ENCODE measurements at regions not wholly inside any gene's neighbourhood (a gene's known extent, or its start where the extent isn't known, plus 50 kb on each side); places are given as distances from the start of the nearest gene placed in this dataset.

- Histone ChIP-seq H4K91ac (replicated peaks; ENCODE audit: insufficient read length, low read length) (no peak overlapping the region), H2AK5ac (ENCODE audit: low read depth, low read length) (no peak overlapping the region), H2BK120ac (replicated peaks; ENCODE audit: low read depth, low read length) (no peak overlapping the region), H3K79me1 (ENCODE audit: low read depth, low read length) (no peaks in the 10 kb centered on the region), H3K56ac (replicated peaks; ENCODE audit: insufficient read length, low read depth, low read length) (no peak overlapping the region), H3K23ac (ENCODE audit: insufficient read length) (no peak overlapping the region), H4K8ac (ENCODE audit: extremely low read depth, insufficient read depth, low read length) (no peak overlapping the region), H3K4me3 (ENCODE audit: extremely low read depth in 1 of 4, insufficient read depth in 2 of 4, low read depth in 3 of 4, low read length in 4 of 4) (no peak overlapping the region), H3K36me3 (ENCODE audit: control insufficient read depth in 2 of 4, insufficient read depth in 4 of 4, low read length in 3 of 4) (no peaks in the 10 kb centered on the region), H3K18ac (ENCODE audit: extremely low read depth, low read length) (no peak overlapping the region), H2BK20ac (ENCODE audit: low read length) (0 out of 2 replicates have a peak overlapping the region, but pooled peaks have one; percentile 61), H4K20me1 (replicated peaks in 1 of 2; ENCODE audit: control insufficient read depth in 1 of 2, insufficient read depth in 2 of 2, low read length in 2 of 2) (no peaks in the 10 kb centered on the region), H2BK5ac (ENCODE audit: low read depth, low read length) (no peak overlapping the region), H2BK15ac (ENCODE audit: low read length) (0 out of 2 replicates have a peak overlapping the region, but pooled peaks have one; percentile 72), H4K5ac (ENCODE audit: insufficient read length, low read depth, low read length) (no peak overlapping the region), H3K14ac (ENCODE audit: insufficient read length) (no peak overlapping the region), H2AFZ (ENCODE audit: low read length) (no peak overlapping the region), H3K9ac (replicated peaks in 1 of 4; ENCODE audit: extremely low read depth in 1 of 4, low read depth in 3 of 4, low read length in 3 of 4) (no peak overlapping the region), H3K79me2 (ENCODE audit: control insufficient read depth in 1 of 2, insufficient read depth in 2 of 2, low read length in 2 of 2) (no peaks in the 10 kb centered on the region), H3K23me2 (ENCODE audit: low read depth, low read length) (no peaks in the 10 kb centered on the region), H3K4ac (replicated peaks; ENCODE audit: insufficient read length, low read depth, low read length) (no peak overlapping the region), H3K9me3 (ENCODE audit: insufficient read depth in 2 of 2, low read depth in 1 of 2, low read length in 1 of 2) (0 out of 4 replicates have a peak, but pooled peaks cover 0 to 1% of the 10 kb centered on the region in 2 experiments), H3K27me3 (replicated peaks in 1 of 4; ENCODE audit: control insufficient read depth in 3 of 4, extremely low read depth in 1 of 4, insufficient read depth in 3 of 4, low read length in 3 of 4) (no peaks in the 10 kb centered on the region), H3K4me1 (replicated peaks in 1 of 4; ENCODE audit: control insufficient read depth in 3 of 4, insufficient read depth in 4 of 4, low read length in 3 of 4) (no peaks in the 10 kb centered on the region), H3K27ac (ENCODE audit: low read depth, low read length) (no peak overlapping the region), H2BK12ac (ENCODE audit: low read depth, low read length) (no peak overlapping the region), H3K4me2 (ENCODE audit: insufficient read depth in 1 of 2, low read depth in 2 of 2, low read length in 2 of 2) (no peak overlapping the region)
- FAIRE-seq: no peak
- ChIA-PET POLR2A (ENCODE audit: partially characterized antibody) (no interaction called here), CTCF (ENCODE audit: partially characterized antibody) (no interaction called here)
- no peak for DNase-seq (ENCODE audit: low read depth in 1 of 2, low spot score in 2 of 2)
- WGBS, 2 experiments (ENCODE audit: extremely low coverage in 1 of 2, insufficient coverage in 1 of 2, insufficient read length in 1 of 2, insufficient replicate concordance in 2 of 2, low coverage in 1 of 2, low lambda C conversion rate in 2 of 2, missing lambda C conversion rate in 1 of 2): 86% methylated on average over 3 of the region's 3 CpGs; no CpG with 5 or more reads in 1 of the 2 experiments
- TF ChIP-seq CEBPB (IDR thresholded peaks at IDR 0.05; ENCODE audit: low read depth, low read length) (no peak), EGR1 (IDR thresholded peaks at IDR 0.05; ENCODE audit: borderline replicate concordance, low read depth, low read length) (no peak), EP300 (IDR thresholded peaks at IDR 0.05; ENCODE audit: borderline replicate concordance in 1 of 2, low read depth in 2 of 2, low read length in 2 of 2) (no peak), PHF8 (conservative IDR thresholded peaks at IDR 0.05; ENCODE audit: low read depth, low read length) (no peak), KDM4A (IDR thresholded peaks at IDR 0.05; ENCODE audit: low read depth, low read length, severe bottlenecking) (no peak), POU5F1 (IDR thresholded peaks at IDR 0.05; ENCODE audit: low read depth, low read length) (no peak), SP2 (IDR thresholded peaks at IDR 0.05; ENCODE audit: low read length) (no peak), USF2 (IDR thresholded peaks at IDR 0.05; ENCODE audit: low read length) (no peak), BCL11A (IDR thresholded peaks at IDR 0.05; ENCODE audit: low read depth in 2 of 2, low read length in 2 of 2) (no peak), SRF (IDR thresholded peaks at IDR 0.05; ENCODE audit: low read depth, low read length) (no peak), RBBP5 (IDR thresholded peaks at IDR 0.05; ENCODE audit: borderline replicate concordance, low read depth, low read length) (no peak), TAF1 (IDR thresholded peaks at IDR 0.05; ENCODE audit: low read depth, low read length) (no peak), TBP (IDR thresholded peaks at IDR 0.05; ENCODE audit: low read depth, low read length) (no peak), CHD2 (IDR thresholded peaks at IDR 0.05; ENCODE audit: low read length) (no peak), JUND (IDR thresholded peaks at IDR 0.05; ENCODE audit: low read length) (no peak)
These were observed 133.6 kb upstream of the SLC45A1 start for GRCh38 chr1:8184301-8184700.

Data from H1 (cell line).